Gastroesophageal sphincter (tissue), 3 donors: ENCODE measurements at regions not wholly inside any gene's neighbourhood (a gene's known extent, or its start where the extent isn't known, plus 50 kb on each side); places are given as distances from the start of the nearest gene placed in this dataset.

Experiments used
- EP300 ChIP-seq: sonication (generic); formaldehyde crosslinking; IDR thresholded peaks from one replicate; pipeline ENCODE4 v1.6.1; 2017; ENCODE audit warnings: antibody characterized with exemption, mild to moderate bottlenecking
- POLR2A ChIP-seq, 2 donors: fragments of 450-650 bp; IDR thresholded peaks; one replicate each; pipeline ENCODE4 v1.6.1; 2017; ENCODE audit warnings: antibody characterized with exemption in 2 of 2, mild to moderate bottlenecking in 2 of 2, moderate library complexity in 1 of 2
- TF ChIP-seq, protein P1 (sequence below), 4 experiments: fragments of 200-600 bp in 2 of 4; fragments of 450-650 bp in 2 of 4; sonication (generic) in 1 of 4; IDR thresholded peaks; one replicate each; pipeline ENCODE4 v1.5.1; 2017 to 2019; ENCODE audit warnings: antibody characterized with exemption in 4 of 4, mild to moderate bottlenecking in 2 of 4, moderate library complexity in 2 of 4

DNA sequence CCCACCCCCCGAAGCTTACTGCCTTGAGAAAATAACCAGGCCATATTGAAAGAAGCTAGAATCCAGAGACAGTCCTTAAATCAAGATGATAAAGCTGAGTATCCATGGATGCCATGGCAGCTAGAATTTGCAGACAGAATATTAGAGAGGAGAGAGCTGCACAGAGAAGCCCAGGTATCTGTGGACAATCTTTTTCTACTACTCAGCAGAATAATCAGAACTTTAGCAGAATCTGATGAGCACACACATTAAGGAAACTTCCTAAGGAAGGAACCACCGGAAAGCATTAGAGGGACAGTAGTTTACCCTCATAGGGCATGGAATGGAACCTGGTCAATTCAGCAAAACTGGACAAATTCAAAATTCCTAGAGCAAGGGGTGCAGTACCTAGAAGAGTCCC is 1001.7 kb downstream of the HACE1 start:
- TF ChIP-seq, protein P1, sequence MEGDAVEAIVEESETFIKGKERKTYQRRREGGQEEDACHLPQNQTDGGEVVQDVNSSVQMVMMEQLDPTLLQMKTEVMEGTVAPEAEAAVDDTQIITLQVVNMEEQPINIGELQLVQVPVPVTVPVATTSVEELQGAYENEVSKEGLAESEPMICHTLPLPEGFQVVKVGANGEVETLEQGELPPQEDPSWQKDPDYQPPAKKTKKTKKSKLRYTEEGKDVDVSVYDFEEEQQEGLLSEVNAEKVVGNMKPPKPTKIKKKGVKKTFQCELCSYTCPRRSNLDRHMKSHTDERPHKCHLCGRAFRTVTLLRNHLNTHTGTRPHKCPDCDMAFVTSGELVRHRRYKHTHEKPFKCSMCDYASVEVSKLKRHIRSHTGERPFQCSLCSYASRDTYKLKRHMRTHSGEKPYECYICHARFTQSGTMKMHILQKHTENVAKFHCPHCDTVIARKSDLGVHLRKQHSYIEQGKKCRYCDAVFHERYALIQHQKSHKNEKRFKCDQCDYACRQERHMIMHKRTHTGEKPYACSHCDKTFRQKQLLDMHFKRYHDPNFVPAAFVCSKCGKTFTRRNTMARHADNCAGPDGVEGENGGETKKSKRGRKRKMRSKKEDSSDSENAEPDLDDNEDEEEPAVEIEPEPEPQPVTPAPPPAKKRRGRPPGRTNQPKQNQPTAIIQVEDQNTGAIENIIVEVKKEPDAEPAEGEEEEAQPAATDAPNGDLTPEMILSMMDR (IDR thresholded peaks at IDR 0.05): no peak
- TF ChIP-seq POLR2A (IDR thresholded peaks at IDR 0.05) (no peak), EP300 (no peak)
